ENCODE measurements at regions not wholly inside any gene's neighbourhood (a gene's known extent, or its start where the extent isn't known, plus 50 kb on each side); places are given as distances from the start of the nearest gene placed in this dataset.
A peak's percentile ranks its signal among the peaks of the same experiment; 100 is the strongest.

DNA sequence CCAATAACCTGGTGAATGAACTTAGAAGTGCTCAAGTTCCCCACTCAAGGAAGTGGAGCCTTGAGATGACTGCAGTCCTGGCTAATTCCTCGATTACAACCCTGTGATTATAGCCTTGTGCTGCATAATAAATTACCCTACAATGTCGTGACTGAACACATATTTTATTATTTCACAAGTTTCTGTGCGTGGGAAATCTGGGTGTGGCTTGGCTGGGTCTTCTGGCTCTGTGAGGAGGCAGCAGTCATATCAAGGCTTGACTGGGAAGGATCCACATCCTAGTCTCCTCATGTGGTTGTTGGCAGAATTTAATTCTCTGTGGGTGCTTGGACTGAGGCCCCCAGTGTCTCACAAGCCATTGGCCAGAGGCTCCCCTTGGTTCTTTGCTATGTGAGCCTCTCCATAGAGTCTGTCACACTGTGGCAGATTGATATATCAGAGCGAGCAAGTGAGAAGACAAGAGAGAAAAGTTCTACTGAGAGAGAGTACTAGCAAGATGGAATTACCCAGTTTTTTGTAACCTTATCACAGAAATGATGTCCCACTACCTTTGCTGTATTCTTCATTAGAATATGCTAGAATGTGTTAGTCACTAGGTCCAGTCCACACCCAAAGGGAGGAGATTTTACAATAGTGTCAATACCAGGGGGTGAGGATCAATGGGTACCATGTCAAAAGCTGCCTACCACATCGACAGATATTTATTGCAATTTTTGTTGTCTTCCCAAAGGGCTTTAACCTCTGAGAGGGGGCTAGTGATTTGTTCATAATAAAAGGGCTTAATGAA, 102.8 kb upstream of the TBC1D5 start:
- ChIA-PET CTCF (no interaction called here), POLR2A (no interaction called here)
- H3K9me3 ChIP-seq (ENCODE audit: control insufficient read depth in 1 of 2, insufficient read depth in 1 of 2, low read length in 2 of 2): no peaks in the 10 kb centered on the region
- no peaks in the 10 kb centered on the region for H3K36me3 ChIP-seq (ENCODE audit: insufficient read depth, low read length)
- H3K4me3 Mint-ChIP-seq: no peak overlapping the region
- ATAC-seq (ENCODE audit: poor library complexity): no peak
- H3K36me3 Mint-ChIP-seq (ENCODE audit: low read depth): no peaks in the 10 kb centered on the region
- peaks cover 3% of the 10 kb centered on the region for H3K4me1 ChIP-seq (ENCODE audit: insufficient read depth, low read length)
- TF ChIP-seq, protein P1, sequence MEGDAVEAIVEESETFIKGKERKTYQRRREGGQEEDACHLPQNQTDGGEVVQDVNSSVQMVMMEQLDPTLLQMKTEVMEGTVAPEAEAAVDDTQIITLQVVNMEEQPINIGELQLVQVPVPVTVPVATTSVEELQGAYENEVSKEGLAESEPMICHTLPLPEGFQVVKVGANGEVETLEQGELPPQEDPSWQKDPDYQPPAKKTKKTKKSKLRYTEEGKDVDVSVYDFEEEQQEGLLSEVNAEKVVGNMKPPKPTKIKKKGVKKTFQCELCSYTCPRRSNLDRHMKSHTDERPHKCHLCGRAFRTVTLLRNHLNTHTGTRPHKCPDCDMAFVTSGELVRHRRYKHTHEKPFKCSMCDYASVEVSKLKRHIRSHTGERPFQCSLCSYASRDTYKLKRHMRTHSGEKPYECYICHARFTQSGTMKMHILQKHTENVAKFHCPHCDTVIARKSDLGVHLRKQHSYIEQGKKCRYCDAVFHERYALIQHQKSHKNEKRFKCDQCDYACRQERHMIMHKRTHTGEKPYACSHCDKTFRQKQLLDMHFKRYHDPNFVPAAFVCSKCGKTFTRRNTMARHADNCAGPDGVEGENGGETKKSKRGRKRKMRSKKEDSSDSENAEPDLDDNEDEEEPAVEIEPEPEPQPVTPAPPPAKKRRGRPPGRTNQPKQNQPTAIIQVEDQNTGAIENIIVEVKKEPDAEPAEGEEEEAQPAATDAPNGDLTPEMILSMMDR (IDR thresholded peaks at IDR 0.05): no peak
- no peak for DNase-seq
- intact Hi-C loops (cut with DNase I, micrococcal nuclease): no loop called here
- no peak overlapping the region for H3K27ac ChIP-seq (ENCODE audit: low read depth in 1 of 2, low read length in 2 of 2)
- H3K9me3 Mint-ChIP-seq: no peaks in the 10 kb centered on the region
- H3K27me3 ChIP-seq (ENCODE audit: control insufficient read depth in 1 of 2, insufficient read depth in 2 of 2, low read length in 2 of 2): no peaks in the 10 kb centered on the region
- no peaks in the 10 kb centered on the region for H3K27me3 Mint-ChIP-seq
- no peak overlapping the region for H3K4me3 ChIP-seq (ENCODE audit: low read length)
- H3K27ac Mint-ChIP-seq: no peak overlapping the region
- no peaks in the 10 kb centered on the region for H3K4me1 Mint-ChIP-seq (ENCODE audit: low read depth)

GRCh38 chr3:17844236-17844635, 101.8 kb upstream of the TBC1D5 start:
- Histone ChIP-seq H3K4me1 (ENCODE audit: insufficient read depth, low read length) (peaks cover 3% of the 10 kb centered on the region), H3K4me3 (ENCODE audit: low read length) (no peak overlapping the region), H3K27ac (ENCODE audit: low read depth in 1 of 2, low read length in 2 of 2) (no peak overlapping the region), H3K27me3 (ENCODE audit: control insufficient read depth in 1 of 2, insufficient read depth in 2 of 2, low read length in 2 of 2) (no peaks in the 10 kb centered on the region), H3K9me3 (ENCODE audit: control insufficient read depth in 1 of 2, insufficient read depth in 1 of 2, low read length in 2 of 2) (no peaks in the 10 kb centered on the region), H3K36me3 (ENCODE audit: insufficient read depth, low read length) (no peaks in the 10 kb centered on the region)
- TF ChIP-seq, protein P1 (IDR thresholded peaks at IDR 0.05): no peak
- Mint-ChIP-seq H3K27ac (no peak overlapping the region), H3K4me3 (no peak overlapping the region), H3K4me1 (ENCODE audit: low read depth) (no peaks in the 10 kb centered on the region), H3K36me3 (ENCODE audit: low read depth) (no peaks in the 10 kb centered on the region), H3K9me3 (no peaks in the 10 kb centered on the region), H3K27me3 (no peaks in the 10 kb centered on the region)
- ChIA-PET POLR2A (no interaction called here), CTCF (no interaction called here)
- DNase-seq (no peak), ATAC-seq (ENCODE audit: poor library complexity) (no peak)
- intact Hi-C loops (cut with DNase I, micrococcal nuclease): loop anchor here in 1 of 2 experiments (5.0 kb wide), 2 partner anchors 618 to 1148 kb away; no protein-coding TSS in a partner anchor

GRCh38 chr3:17841190-17841828, 98.9 kb upstream of the TBC1D5 start:
- H3K9me3 ChIP-seq (ENCODE audit: control insufficient read depth in 1 of 2, insufficient read depth in 1 of 2, low read length in 2 of 2): no peaks in the 10 kb centered on the region
- Mint-ChIP-seq H3K4me3 (no peak overlapping the region), H3K4me1 (ENCODE audit: low read depth) (no peaks in the 10 kb centered on the region), H3K27ac (no peak overlapping the region), H3K27me3 (no peaks in the 10 kb centered on the region), H3K9me3 (no peaks in the 10 kb centered on the region), H3K36me3 (ENCODE audit: low read depth) (no peaks in the 10 kb centered on the region)
- POLR2A ChIA-PET: interaction anchor here (1.0 kb wide), 1 partner anchor 582 kb away, joined by 3 read pairs; no protein-coding TSS in a partner anchor
- peaks cover 3% of the 10 kb centered on the region for H3K4me1 ChIP-seq (ENCODE audit: insufficient read depth, low read length)
- TF ChIP-seq, protein P1 (IDR thresholded peaks at IDR 0.05): peak; percentile 94
- H3K27me3 ChIP-seq (ENCODE audit: control insufficient read depth in 1 of 2, insufficient read depth in 2 of 2, low read length in 2 of 2): no peaks in the 10 kb centered on the region
- intact Hi-C loops (cut with DNase I, micrococcal nuclease): loop anchor here (1.0 to 5.0 kb wide), 9 partner anchors 196 to 1240 kb away; no protein-coding TSS in a partner anchor
- ATAC-seq (ENCODE audit: poor library complexity): peak; percentile 74
- CTCF ChIA-PET: interaction anchor here (0.7 to 2.2 kb wide), 14 partner anchors 8 to 1240 kb away, joined by 3 to 13 read pairs (median 4); no protein-coding TSS in a partner anchor
- no peak overlapping the region for H3K4me3 ChIP-seq (ENCODE audit: low read length)
- H3K36me3 ChIP-seq (ENCODE audit: insufficient read depth, low read length): no peaks in the 10 kb centered on the region
- no peak overlapping the region for H3K27ac ChIP-seq (ENCODE audit: low read depth in 1 of 2, low read length in 2 of 2)
- DNase-seq: peak; percentile 48 to 79 (median 65)
